ENCODE measurements at regions not wholly inside any gene's neighbourhood (a gene's known extent, or its start where the extent isn't known, plus 50 kb on each side); places are given as distances from the start of the nearest gene placed in this dataset.

DNA sequence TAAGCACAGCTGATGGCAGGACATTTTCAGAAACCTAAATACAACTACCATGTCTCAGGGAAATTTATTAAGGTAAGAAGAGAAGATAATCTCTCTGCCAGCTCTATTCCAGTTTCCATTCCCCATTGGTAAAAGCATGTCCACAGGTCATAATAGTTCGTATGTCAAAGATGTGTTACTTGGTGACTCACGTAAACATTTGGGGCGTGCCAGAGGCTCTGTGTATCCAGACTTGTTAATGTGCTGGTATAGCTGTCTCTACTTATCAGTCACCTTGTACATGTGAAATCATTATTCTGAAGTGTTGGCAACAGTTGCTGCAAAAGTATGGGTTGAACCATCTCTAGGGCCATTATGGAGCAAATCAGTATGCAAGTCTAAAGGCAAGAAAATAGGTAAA is 1345.1 kb downstream of the SUCLG1 start:
- TF ChIP-seq TP53 (CRISPR knock-in tag; IDR thresholded peaks at IDR 0.05) = no peak
- no peak for TF ChIP-seq NR3C1 (IDR thresholded peaks at IDR 0.05)
- TF ChIP-seq RAD21 (conservative IDR thresholded peaks at IDR 0.05 in 1 of 2, IDR thresholded peaks at IDR 0.05 in 1 of 2) = no peak
- no peak for TF ChIP-seq CTCF (IDR thresholded peaks at IDR 0.05)
- TF ChIP-seq MYC (IDR thresholded peaks at IDR 0.05; ENCODE audit: borderline replicate concordance, low read length) = no peak
- no peak for TF ChIP-seq ATOH8 (CRISPR knock-in tag; IDR thresholded peaks at IDR 0.05; ENCODE audit: low read depth)
- TF ChIP-seq, protein P1, sequence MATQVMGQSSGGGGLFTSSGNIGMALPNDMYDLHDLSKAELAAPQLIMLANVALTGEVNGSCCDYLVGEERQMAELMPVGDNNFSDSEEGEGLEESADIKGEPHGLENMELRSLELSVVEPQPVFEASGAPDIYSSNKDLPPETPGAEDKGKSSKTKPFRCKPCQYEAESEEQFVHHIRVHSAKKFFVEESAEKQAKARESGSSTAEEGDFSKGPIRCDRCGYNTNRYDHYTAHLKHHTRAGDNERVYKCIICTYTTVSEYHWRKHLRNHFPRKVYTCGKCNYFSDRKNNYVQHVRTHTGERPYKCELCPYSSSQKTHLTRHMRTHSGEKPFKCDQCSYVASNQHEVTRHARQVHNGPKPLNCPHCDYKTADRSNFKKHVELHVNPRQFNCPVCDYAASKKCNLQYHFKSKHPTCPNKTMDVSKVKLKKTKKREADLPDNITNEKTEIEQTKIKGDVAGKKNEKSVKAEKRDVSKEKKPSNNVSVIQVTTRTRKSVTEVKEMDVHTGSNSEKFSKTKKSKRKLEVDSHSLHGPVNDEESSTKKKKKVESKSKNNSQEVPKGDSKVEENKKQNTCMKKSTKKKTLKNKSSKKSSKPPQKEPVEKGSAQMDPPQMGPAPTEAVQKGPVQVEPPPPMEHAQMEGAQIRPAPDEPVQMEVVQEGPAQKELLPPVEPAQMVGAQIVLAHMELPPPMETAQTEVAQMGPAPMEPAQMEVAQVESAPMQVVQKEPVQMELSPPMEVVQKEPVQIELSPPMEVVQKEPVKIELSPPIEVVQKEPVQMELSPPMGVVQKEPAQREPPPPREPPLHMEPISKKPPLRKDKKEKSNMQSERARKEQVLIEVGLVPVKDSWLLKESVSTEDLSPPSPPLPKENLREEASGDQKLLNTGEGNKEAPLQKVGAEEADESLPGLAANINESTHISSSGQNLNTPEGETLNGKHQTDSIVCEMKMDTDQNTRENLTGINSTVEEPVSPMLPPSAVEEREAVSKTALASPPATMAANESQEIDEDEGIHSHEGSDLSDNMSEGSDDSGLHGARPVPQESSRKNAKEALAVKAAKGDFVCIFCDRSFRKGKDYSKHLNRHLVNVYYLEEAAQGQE (IDR thresholded peaks at IDR 0.05) = no peak
- no peak for TF ChIP-seq CEBPB (IDR thresholded peaks at IDR 0.05)
- TF ChIP-seq, protein P2, sequence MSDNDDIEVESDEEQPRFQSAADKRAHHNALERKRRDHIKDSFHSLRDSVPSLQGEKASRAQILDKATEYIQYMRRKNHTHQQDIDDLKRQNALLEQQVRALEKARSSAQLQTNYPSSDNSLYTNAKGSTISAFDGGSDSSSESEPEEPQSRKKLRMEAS (IDR thresholded peaks at IDR 0.05) = no peak
- no peak for TF ChIP-seq POLR2A (IDR thresholded peaks at IDR 0.05; ENCODE audit: low read length)
- TF ChIP-seq HOXA7 (CRISPR knock-in tag; IDR thresholded peaks at IDR 0.05) = no peak
- TF ChIP-seq ZFP36 (IDR thresholded peaks at IDR 0.05; ENCODE audit: borderline replicate concordance, partially characterized antibody) = no peak
- TF ChIP-seq CBX2 (IDR thresholded peaks at IDR 0.05; ENCODE audit: borderline replicate concordance, low read depth) = no peak
- TF ChIP-seq, protein P3, sequence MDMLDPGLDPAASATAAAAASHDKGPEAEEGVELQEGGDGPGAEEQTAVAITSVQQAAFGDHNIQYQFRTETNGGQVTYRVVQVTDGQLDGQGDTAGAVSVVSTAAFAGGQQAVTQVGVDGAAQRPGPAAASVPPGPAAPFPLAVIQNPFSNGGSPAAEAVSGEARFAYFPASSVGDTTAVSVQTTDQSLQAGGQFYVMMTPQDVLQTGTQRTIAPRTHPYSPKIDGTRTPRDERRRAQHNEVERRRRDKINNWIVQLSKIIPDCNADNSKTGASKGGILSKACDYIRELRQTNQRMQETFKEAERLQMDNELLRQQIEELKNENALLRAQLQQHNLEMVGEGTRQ (IDR thresholded peaks at IDR 0.05) = no peak
